ENCODE measurements at regions not wholly inside any gene's neighbourhood (a gene's known extent, or its start where the extent isn't known, plus 50 kb on each side); places are given as distances from the start of the nearest gene placed in this dataset.

- Mint-ChIP-seq H3K36me3 (ENCODE audit: low read depth) (peaks cover 32% of the 10 kb centered on the region), H3K27me3 (peaks cover 3% of the 10 kb centered on the region), H3K4me1 (peaks cover 47% of the 10 kb centered on the region), H3K4me3 (no peak overlapping the region), H3K27ac (no peak overlapping the region), H3K9me3 (peaks cover 18% of the 10 kb centered on the region)
- POLR2A ChIA-PET: interaction anchor here (0.9 to 10.6 kb wide), 5 partner anchors 21 to 309 kb away, joined by 3 to 286 read pairs (median 3); partner anchors contain the start of gene ITGA4
- CTCF ChIA-PET: no interaction called here
- no peak for DNase-seq
These were observed 168.7 kb downstream of the UBE2E3 start for GRCh38 chr2:181149056-181149455.

DNA sequence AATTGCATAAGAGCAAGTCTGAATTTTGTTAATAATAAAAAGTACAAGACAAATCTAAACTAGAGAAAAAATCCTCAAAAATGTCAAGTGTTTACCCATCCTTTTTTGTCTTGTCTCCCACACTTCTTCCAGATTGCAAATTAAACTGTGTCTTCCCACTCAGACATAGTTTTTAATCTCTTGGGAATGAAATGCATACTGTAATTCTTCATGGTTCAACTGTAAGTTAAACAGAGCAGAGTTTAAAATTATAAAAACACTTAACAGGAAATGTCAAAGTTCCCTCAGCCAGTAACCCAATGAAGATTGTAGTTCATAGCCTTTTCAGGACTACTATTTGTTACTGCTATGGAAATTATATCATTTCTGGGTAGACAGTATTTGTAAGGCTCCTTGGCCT lies 171.8 kb downstream of the UBE2E3 start:
- ChIA-PET CTCF (interaction anchor here (1.4 to 1.8 kb wide), 2 partner anchors 47 kb away, joined by 4 to 5 read pairs; no protein-coding TSS in a partner anchor), POLR2A (interaction anchor here (1.1 to 1.2 kb wide), 2 partner anchors 11 to 44 kb away, joined by 3 to 6 read pairs; no protein-coding TSS in a partner anchor)
- Mint-ChIP-seq H3K36me3 (ENCODE audit: low read depth) (peaks cover 29% of the 10 kb centered on the region), H3K4me1 (peaks cover 26% of the 10 kb centered on the region), H3K27ac (no peak overlapping the region), H3K4me3 (no peak overlapping the region), H3K9me3 (peaks cover 20% of the 10 kb centered on the region), H3K27me3 (peaks cover 3% of the 10 kb centered on the region)
- no peak for DNase-seq

DNA sequence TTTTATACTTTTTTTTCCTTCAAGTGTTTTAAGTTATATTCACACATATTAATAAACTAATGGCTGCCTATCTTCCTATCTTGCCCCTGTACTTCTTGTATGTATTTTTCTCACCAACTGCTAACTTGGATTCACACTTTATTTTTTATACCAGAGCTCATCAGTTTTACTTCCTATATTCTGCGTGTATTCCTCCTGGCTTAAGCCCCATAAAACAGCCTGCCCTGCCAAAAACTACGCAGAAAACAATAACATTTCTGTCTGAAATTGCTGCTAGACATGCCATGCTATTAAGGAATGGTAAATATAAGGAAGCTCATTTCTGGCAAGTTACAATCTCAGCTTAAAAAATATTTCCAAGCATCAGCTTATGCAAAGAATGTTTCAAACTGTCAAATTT lies 172.3 kb downstream of the UBE2E3 start:
- peaks cover 23% of the 10 kb centered on the region for H3K9me3 Mint-ChIP-seq
- DNase-seq: no peak
- peaks cover 30% of the 10 kb centered on the region for H3K36me3 Mint-ChIP-seq (ENCODE audit: low read depth)
- CTCF ChIA-PET: interaction anchor here (1.0 to 1.8 kb wide), 3 partner anchors 33 to 48 kb away, joined by 3 to 5 read pairs (median 4); no protein-coding TSS in a partner anchor
- no peak overlapping the region for H3K27ac Mint-ChIP-seq
- peaks cover 3% of the 10 kb centered on the region for H3K27me3 Mint-ChIP-seq
- peaks cover 22% of the 10 kb centered on the region for H3K4me1 Mint-ChIP-seq
- no peak overlapping the region for H3K4me3 Mint-ChIP-seq
- POLR2A ChIA-PET: interaction anchor here (0.9 to 1.2 kb wide), 4 partner anchors 10 to 44 kb away, joined by 3 to 6 read pairs (median 4); no protein-coding TSS in a partner anchor

GRCh38 chr2:181153886-181154285 lies 173.5 kb downstream of the UBE2E3 start:
- Mint-ChIP-seq H3K27ac (no peak overlapping the region), H3K4me1 (peaks cover 15% of the 10 kb centered on the region), H3K36me3 (ENCODE audit: low read depth) (peaks cover 39% of the 10 kb centered on the region), H3K9me3 (peaks cover 23% of the 10 kb centered on the region), H3K27me3 (peaks cover 3% of the 10 kb centered on the region), H3K4me3 (no peak overlapping the region)
- no peak for DNase-seq
- CTCF ChIA-PET: interaction anchor here (1.0 to 1.4 kb wide), 3 partner anchors 25 to 45 kb away, joined by 3 to 4 read pairs (median 3); no protein-coding TSS in a partner anchor
- POLR2A ChIA-PET: interaction anchor here (1.2 kb wide), 1 partner anchor 13 kb away, joined by 4 read pairs; no protein-coding TSS in a partner anchor

- no peak for DNase-seq
- POLR2A ChIA-PET: no interaction called here
- no peak overlapping the region for H3K27ac Mint-ChIP-seq
- peaks cover 48% of the 10 kb centered on the region for H3K36me3 Mint-ChIP-seq (ENCODE audit: low read depth)
- peaks cover 18% of the 10 kb centered on the region for H3K9me3 Mint-ChIP-seq
- H3K4me3 Mint-ChIP-seq: no peak overlapping the region
- CTCF ChIA-PET: no interaction called here
- no peaks in the 10 kb centered on the region for H3K27me3 Mint-ChIP-seq
- H3K4me1 Mint-ChIP-seq: peaks cover 6% of the 10 kb centered on the region
These were observed 176.9 kb downstream of the UBE2E3 start for GRCh38 chr2:181157326-181157725.

DNA sequence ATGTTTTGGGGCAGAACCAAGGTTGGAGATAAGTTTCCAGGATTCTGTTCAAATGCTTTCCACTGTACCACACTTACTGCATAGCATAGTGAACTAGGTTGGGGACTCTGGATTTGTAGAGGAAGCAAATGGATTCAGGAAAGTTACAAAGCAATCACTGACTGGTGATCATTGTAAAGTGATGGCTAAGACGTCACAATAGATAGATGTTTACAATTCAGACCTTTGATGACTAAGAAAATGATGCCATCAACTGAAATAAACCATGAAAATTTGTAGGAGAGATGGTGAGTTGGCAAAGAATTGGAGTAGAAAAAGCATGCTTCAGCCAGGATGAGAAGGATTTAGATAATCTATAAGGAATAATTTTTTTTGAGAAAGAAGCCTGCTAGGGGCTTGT lies 178.0 kb downstream of the UBE2E3 start:
- H3K27me3 Mint-ChIP-seq: no peaks in the 10 kb centered on the region
- CTCF ChIA-PET: no interaction called here
- DNase-seq: no peak
- H3K9me3 Mint-ChIP-seq: peaks cover 18% of the 10 kb centered on the region
- peaks cover 10% of the 10 kb centered on the region for H3K4me1 Mint-ChIP-seq
- H3K36me3 Mint-ChIP-seq (ENCODE audit: low read depth): peaks cover 45% of the 10 kb centered on the region
- no peak overlapping the region for H3K4me3 Mint-ChIP-seq
- POLR2A ChIA-PET: no interaction called here
- no peak overlapping the region for H3K27ac Mint-ChIP-seq

GRCh38 chr2:181161615-181162014 lies 181.2 kb downstream of the UBE2E3 start:
- Mint-ChIP-seq H3K4me3 (no peak overlapping the region), H3K27me3 (no peaks in the 10 kb centered on the region), H3K36me3 (ENCODE audit: low read depth) (peaks cover 47% of the 10 kb centered on the region), H3K27ac (no peak overlapping the region), H3K9me3 (peaks cover 21% of the 10 kb centered on the region), H3K4me1 (peaks cover 40% of the 10 kb centered on the region)
- no peak for DNase-seq
- ChIA-PET POLR2A (interaction anchor here (1.2 kb wide), 1 partner anchor 16 kb away, joined by 3 read pairs; no protein-coding TSS in a partner anchor), CTCF (no interaction called here)

GRCh38 chr2:181163139-181163538 lies 182.7 kb downstream of the UBE2E3 start:
- DNase-seq: no peak
- H3K4me3 Mint-ChIP-seq: no peak overlapping the region
- ChIA-PET POLR2A (interaction anchor here (0.7 to 1.2 kb wide), 5 partner anchors 10 to 294 kb away, joined by 3 read pairs; partner anchors contain the start of gene ITGA4), CTCF (no interaction called here)
- H3K36me3 Mint-ChIP-seq (ENCODE audit: low read depth): peaks cover 48% of the 10 kb centered on the region
- no peaks in the 10 kb centered on the region for H3K27me3 Mint-ChIP-seq
- H3K9me3 Mint-ChIP-seq: peaks cover 24% of the 10 kb centered on the region
- peak overlapping the region; percentile 95 for H3K27ac Mint-ChIP-seq
- H3K4me1 Mint-ChIP-seq: peaks cover 45% of the 10 kb centered on the region

DNA sequence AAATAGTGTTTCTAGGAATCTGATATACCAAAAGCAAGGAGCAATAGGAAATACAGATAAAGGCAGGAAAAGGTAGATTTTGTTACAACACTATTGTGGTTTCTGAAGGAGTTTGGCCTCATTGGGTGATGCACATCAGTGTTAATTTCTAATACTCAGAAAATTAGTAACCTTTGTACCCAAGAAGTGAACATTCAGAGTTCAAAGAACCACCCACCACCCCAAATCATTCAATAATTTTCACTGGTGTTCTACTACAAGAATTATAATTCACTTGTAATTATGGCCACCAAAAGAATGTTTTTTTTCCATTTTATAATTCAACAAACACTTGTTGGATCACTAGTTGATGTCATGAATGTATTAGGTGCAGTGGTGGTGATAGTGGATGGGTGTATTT lies 183.3 kb downstream of the UBE2E3 start:
- H3K36me3 Mint-ChIP-seq (ENCODE audit: low read depth): peaks cover 47% of the 10 kb centered on the region
- no peak for DNase-seq
- peaks cover 46% of the 10 kb centered on the region for H3K4me1 Mint-ChIP-seq
- peak overlapping the region; percentile 95 for H3K27ac Mint-ChIP-seq
- no peaks in the 10 kb centered on the region for H3K27me3 Mint-ChIP-seq
- ChIA-PET CTCF (no interaction called here), POLR2A (interaction anchor here (0.9 to 2.4 kb wide), 6 partner anchors 19 to 39 kb away, joined by 3 to 22 read pairs (median 6); no protein-coding TSS in a partner anchor)
- peaks cover 26% of the 10 kb centered on the region for H3K9me3 Mint-ChIP-seq
- peak overlapping the region; percentile 11 for H3K4me3 Mint-ChIP-seq

- H3K27ac Mint-ChIP-seq: peak overlapping the region; percentile 95
- peaks cover 26% of the 10 kb centered on the region for H3K9me3 Mint-ChIP-seq
- peak overlapping the region; percentile 56 for H3K4me3 Mint-ChIP-seq
- POLR2A ChIA-PET: interaction anchor here (0.8 to 4.5 kb wide), 21 partner anchors 13 to 301 kb away, joined by 3 to 22 read pairs (median 5); partner anchors contain the start of gene ITGA4
- no peak for DNase-seq
- CTCF ChIA-PET: interaction anchor here (2.0 kb wide), 1 partner anchor 14 kb away, joined by 6 read pairs; no protein-coding TSS in a partner anchor
- H3K27me3 Mint-ChIP-seq: no peaks in the 10 kb centered on the region
- peaks cover 45% of the 10 kb centered on the region for H3K36me3 Mint-ChIP-seq (ENCODE audit: low read depth)
- peaks cover 54% of the 10 kb centered on the region for H3K4me1 Mint-ChIP-seq
These were observed 184.3 kb downstream of the UBE2E3 start for GRCh38 chr2:181164699-181165098.

GRCh38 chr2:181165199-181165868 lies 184.9 kb downstream of the UBE2E3 start:
- H3K4me3 Mint-ChIP-seq: peak overlapping the region; percentile 56
- ChIA-PET CTCF (interaction anchor here (0.7 to 2.0 kb wide), 4 partner anchors 13 to 301 kb away, joined by 3 to 6 read pairs (median 4); partner anchors contain the start of gene ITGA4), POLR2A (interaction anchor here (0.8 to 4.5 kb wide), 22 partner anchors 13 to 303 kb away, joined by 3 to 22 read pairs (median 4); partner anchors contain the start of gene ITGA4)
- peaks cover 59% of the 10 kb centered on the region for H3K4me1 Mint-ChIP-seq
- no peak for DNase-seq
- peaks cover 42% of the 10 kb centered on the region for H3K36me3 Mint-ChIP-seq (ENCODE audit: low read depth)
- no peaks in the 10 kb centered on the region for H3K27me3 Mint-ChIP-seq
- H3K9me3 Mint-ChIP-seq: peaks cover 26% of the 10 kb centered on the region
- peak overlapping the region; percentile 95 for H3K27ac Mint-ChIP-seq

- no peak for DNase-seq
- peaks cover 69% of the 10 kb centered on the region for H3K4me1 Mint-ChIP-seq
- ChIA-PET POLR2A (interaction anchor here (0.6 to 1.7 kb wide), 7 partner anchors 25 to 288 kb away, joined by 3 to 9 read pairs (median 4); partner anchors contain the start of gene ITGA4), CTCF (interaction anchor here (0.7 to 1.3 kb wide), 3 partner anchors 45 to 288 kb away, joined by 3 read pairs; partner anchors contain the start of gene ITGA4)
- peaks cover 28% of the 10 kb centered on the region for H3K9me3 Mint-ChIP-seq
- peak overlapping the region; percentile 84 for H3K27ac Mint-ChIP-seq
- no peak overlapping the region for H3K4me3 Mint-ChIP-seq
- peaks cover 54% of the 10 kb centered on the region for H3K36me3 Mint-ChIP-seq (ENCODE audit: low read depth)
- H3K27me3 Mint-ChIP-seq: no peaks in the 10 kb centered on the region
These were observed 189.1 kb downstream of the UBE2E3 start for GRCh38 chr2:181169503-181169902.

DNA sequence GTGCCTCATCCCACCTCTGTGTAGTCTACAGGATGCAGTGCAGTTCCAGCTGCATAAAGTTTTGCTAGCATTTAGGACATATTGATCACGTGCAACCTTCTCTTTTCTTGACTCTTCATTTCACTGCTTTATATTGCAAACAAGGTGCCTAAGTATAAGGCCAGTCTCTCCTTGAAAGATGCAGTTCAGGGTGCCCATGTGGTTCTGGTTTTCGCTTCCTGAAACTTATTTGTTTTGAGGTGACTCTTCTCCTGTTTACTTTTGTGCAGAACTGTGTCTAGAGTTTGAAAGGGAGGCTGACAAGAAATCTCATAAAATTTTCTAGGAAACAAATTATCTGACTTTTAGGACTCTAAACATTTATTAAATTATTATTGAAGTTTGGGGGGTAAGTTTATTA lies 189.9 kb downstream of the UBE2E3 start:
- peak overlapping the region; percentile 21 for H3K4me3 Mint-ChIP-seq
- H3K9me3 Mint-ChIP-seq: peaks cover 28% of the 10 kb centered on the region
- H3K4me1 Mint-ChIP-seq: peaks cover 70% of the 10 kb centered on the region
- CTCF ChIA-PET: interaction anchor here (0.7 to 0.9 kb wide), 2 partner anchors 45 to 288 kb away, joined by 3 read pairs; partner anchors contain the start of gene ITGA4
- peak overlapping the region; percentile 84 for H3K27ac Mint-ChIP-seq
- peaks cover 58% of the 10 kb centered on the region for H3K36me3 Mint-ChIP-seq (ENCODE audit: low read depth)
- H3K27me3 Mint-ChIP-seq: no peaks in the 10 kb centered on the region
- no peak for DNase-seq
- POLR2A ChIA-PET: interaction anchor here (1.0 to 1.7 kb wide), 6 partner anchors 25 to 287 kb away, joined by 3 to 9 read pairs (median 5); partner anchors contain the start of gene ITGA4
